ENCODE measurements at regions not wholly inside any gene's neighbourhood (a gene's known extent, or its start where the extent isn't known, plus 50 kb on each side); places are given as distances from the start of the nearest gene placed in this dataset.

- no peak for DNase-seq (ENCODE audit: low read depth)
These were observed 65.2 kb upstream of the DIO3 start for GRCh38 chr14:101495827-101496775.

GRCh38 chr14:101496776-101497683 lies 64.3 kb upstream of the DIO3 start:
- DNase-seq (ENCODE audit: low read depth) = no peak

- no peak for DNase-seq (ENCODE audit: low read depth)
These were observed 63.4 kb upstream of the DIO3 start for GRCh38 chr14:101497684-101498525.

GRCh38 chr14:101498526-101498860 lies 62.8 kb upstream of the DIO3 start:
- no peak for DNase-seq (ENCODE audit: low read depth)

- DNase-seq (ENCODE audit: low read depth) = no peak
These were observed 62.2 kb upstream of the DIO3 start for GRCh38 chr14:101499080-101499479.

- no peak for DNase-seq (ENCODE audit: low read depth)
These were observed 61.8 kb upstream of the DIO3 start for GRCh38 chr14:101499513-101499912.

- DNase-seq (ENCODE audit: low read depth) = no peak
These were observed 61.2 kb upstream of the DIO3 start for GRCh38 chr14:101500061-101500460.

- DNase-seq (ENCODE audit: low read depth) = no peak
These were observed 60.6 kb upstream of the DIO3 start for GRCh38 chr14:101500681-101501080.

GRCh38 chr14:101501341-101501740 lies 60.0 kb upstream of the DIO3 start:
- DNase-seq (ENCODE audit: low read depth) = no peak

GRCh38 chr14:101501858-101502615 lies 59.3 kb upstream of the DIO3 start:
- no peak for DNase-seq (ENCODE audit: low read depth)

GRCh38 chr14:101502761-101503392 lies 58.4 kb upstream of the DIO3 start:
- no peak for DNase-seq (ENCODE audit: low read depth)

- DNase-seq (ENCODE audit: low read depth) = no peak
These were observed 57.7 kb upstream of the DIO3 start for GRCh38 chr14:101503431-101504095.

GRCh38 chr14:101504096-101504948 lies 57.0 kb upstream of the DIO3 start:
- no peak for DNase-seq (ENCODE audit: low read depth)

GRCh38 chr14:101505236-101505970 lies 55.9 kb upstream of the DIO3 start:
- no peak for DNase-seq (ENCODE audit: low read depth)

- DNase-seq (ENCODE audit: low read depth) = no peak
These were observed 54.9 kb upstream of the DIO3 start for GRCh38 chr14:101506211-101506925.

GRCh38 chr14:101506926-101507835 lies 54.1 kb upstream of the DIO3 start:
- no peak for DNase-seq (ENCODE audit: low read depth)
